ENCODE measurements at regions not wholly inside any gene's neighbourhood (a gene's known extent, or its start where the extent isn't known, plus 50 kb on each side); places are given as distances from the start of the nearest gene placed in this dataset.
A peak's percentile ranks its signal among the peaks of the same experiment; 100 is the strongest.

GRCh38 chr16:54677308-54677950 lies 253.2 kb upstream of the IRX5 start:
- Mint-ChIP-seq H3K4me1 (no peaks in the 10 kb centered on the region), H3K9me3 (no peaks in the 10 kb centered on the region), H3K27ac (no peak overlapping the region), H3K36me3 (ENCODE audit: low read depth) (no peaks in the 10 kb centered on the region), H3K4me3 (no peak overlapping the region), H3K27me3 (ENCODE audit: low read depth) (peaks cover 3% of the 10 kb centered on the region)
- TF ChIP-seq CTCF (IDR thresholded peaks at IDR 0.05; ENCODE audit: unreplicated experiment in 3 of 3) = no peak

GRCh38 chr16:54673313-54673712 lies 257.4 kb upstream of the IRX5 start:
- no peaks in the 10 kb centered on the region for H3K36me3 Mint-ChIP-seq (ENCODE audit: low read depth)
- no peak overlapping the region for H3K4me3 Mint-ChIP-seq
- H3K27me3 Mint-ChIP-seq (ENCODE audit: low read depth) = peaks cover 7% of the 10 kb centered on the region
- no peaks in the 10 kb centered on the region for H3K4me1 Mint-ChIP-seq
- peaks cover 12% of the 10 kb centered on the region for H3K9me3 Mint-ChIP-seq
- no peak overlapping the region for H3K27ac Mint-ChIP-seq
- TF ChIP-seq CTCF (IDR thresholded peaks at IDR 0.05; ENCODE audit: unreplicated experiment in 3 of 3) = no peak

GRCh38 chr16:54672500-54672899 lies 258.2 kb upstream of the IRX5 start:
- Mint-ChIP-seq H3K27me3 (ENCODE audit: low read depth) (peaks cover 7% of the 10 kb centered on the region), H3K4me1 (no peaks in the 10 kb centered on the region), H3K4me3 (no peak overlapping the region), H3K9me3 (peaks cover 20% of the 10 kb centered on the region), H3K27ac (no peak overlapping the region), H3K36me3 (ENCODE audit: low read depth) (no peaks in the 10 kb centered on the region)
- no peak for TF ChIP-seq CTCF (IDR thresholded peaks at IDR 0.05; ENCODE audit: unreplicated experiment in 3 of 3)

GRCh38 chr16:54657709-54658102 lies 273.0 kb upstream of the IRX5 start:
- peaks cover 16% of the 10 kb centered on the region for H3K9me3 Mint-ChIP-seq
- H3K4me3 Mint-ChIP-seq = no peak overlapping the region
- peaks cover 42% of the 10 kb centered on the region for H3K27me3 Mint-ChIP-seq (ENCODE audit: low read depth)
- peaks cover 37% of the 10 kb centered on the region for H3K4me1 Mint-ChIP-seq
- peaks cover 4% of the 10 kb centered on the region for H3K36me3 Mint-ChIP-seq (ENCODE audit: low read depth)
- no peak overlapping the region for H3K27ac Mint-ChIP-seq
- no peak for TF ChIP-seq CTCF (IDR thresholded peaks at IDR 0.05; ENCODE audit: unreplicated experiment in 3 of 3)

GRCh38 chr16:54657058-54657708 lies 273.5 kb upstream of the IRX5 start:
- H3K4me3 Mint-ChIP-seq = no peak overlapping the region
- peaks cover 12% of the 10 kb centered on the region for H3K9me3 Mint-ChIP-seq
- H3K36me3 Mint-ChIP-seq (ENCODE audit: low read depth) = peaks cover 3% of the 10 kb centered on the region
- peaks cover 47% of the 10 kb centered on the region for H3K27me3 Mint-ChIP-seq (ENCODE audit: low read depth)
- no peak overlapping the region for H3K27ac Mint-ChIP-seq
- no peak for TF ChIP-seq CTCF (IDR thresholded peaks at IDR 0.05; ENCODE audit: unreplicated experiment in 3 of 3)
- peaks cover 37% of the 10 kb centered on the region for H3K4me1 Mint-ChIP-seq

GRCh38 chr16:54655121-54655590 lies 275.5 kb upstream of the IRX5 start:
- Mint-ChIP-seq H3K4me1 (peaks cover 47% of the 10 kb centered on the region), H3K36me3 (ENCODE audit: low read depth) (peaks cover 3% of the 10 kb centered on the region), H3K27me3 (ENCODE audit: low read depth) (peaks cover 64% of the 10 kb centered on the region), H3K9me3 (peaks cover 11% of the 10 kb centered on the region), H3K27ac (peak overlapping the region; percentile 48 to 83 (median 52)), H3K4me3 (peak overlapping the region; percentile 38 to 58 (median 56))
- no peak for TF ChIP-seq CTCF (IDR thresholded peaks at IDR 0.05; ENCODE audit: unreplicated experiment in 3 of 3)
